ENCODE measurements at regions not wholly inside any gene's neighbourhood (a gene's known extent, or its start where the extent isn't known, plus 50 kb on each side); places are given as distances from the start of the nearest gene placed in this dataset.

- no peak for TF ChIP-seq POLR2A (IDR thresholded peaks at IDR 0.05; ENCODE audit: low read depth, low read length)
- TF ChIP-seq POU2F2 (IDR thresholded peaks at IDR 0.05; ENCODE audit: low read depth, low read length) = no peak
- TF ChIP-seq POLR2AphosphoS5 (IDR thresholded peaks at IDR 0.05; ENCODE audit: low read depth, low read length) = no peak
- no peak for TF ChIP-seq TAF1 (IDR thresholded peaks at IDR 0.05; ENCODE audit: low read depth, low read length)
- TF ChIP-seq SPI1 (IDR thresholded peaks at IDR 0.05; ENCODE audit: low read depth, low read length) = no peak
Measured at GRCh38 chr18:59072727-59073421, 66.8 kb upstream of the SEC11C start.
